ENCODE measurements at regions not wholly inside any gene's neighbourhood (a gene's known extent, or its start where the extent isn't known, plus 50 kb on each side); places are given as distances from the start of the nearest gene placed in this dataset.
"Not testable (repeated sequence)": the region's sequence is repeated elsewhere in the genome, so short reads cannot be mapped to it uniquely, and the experiment has no call there.

DNA sequence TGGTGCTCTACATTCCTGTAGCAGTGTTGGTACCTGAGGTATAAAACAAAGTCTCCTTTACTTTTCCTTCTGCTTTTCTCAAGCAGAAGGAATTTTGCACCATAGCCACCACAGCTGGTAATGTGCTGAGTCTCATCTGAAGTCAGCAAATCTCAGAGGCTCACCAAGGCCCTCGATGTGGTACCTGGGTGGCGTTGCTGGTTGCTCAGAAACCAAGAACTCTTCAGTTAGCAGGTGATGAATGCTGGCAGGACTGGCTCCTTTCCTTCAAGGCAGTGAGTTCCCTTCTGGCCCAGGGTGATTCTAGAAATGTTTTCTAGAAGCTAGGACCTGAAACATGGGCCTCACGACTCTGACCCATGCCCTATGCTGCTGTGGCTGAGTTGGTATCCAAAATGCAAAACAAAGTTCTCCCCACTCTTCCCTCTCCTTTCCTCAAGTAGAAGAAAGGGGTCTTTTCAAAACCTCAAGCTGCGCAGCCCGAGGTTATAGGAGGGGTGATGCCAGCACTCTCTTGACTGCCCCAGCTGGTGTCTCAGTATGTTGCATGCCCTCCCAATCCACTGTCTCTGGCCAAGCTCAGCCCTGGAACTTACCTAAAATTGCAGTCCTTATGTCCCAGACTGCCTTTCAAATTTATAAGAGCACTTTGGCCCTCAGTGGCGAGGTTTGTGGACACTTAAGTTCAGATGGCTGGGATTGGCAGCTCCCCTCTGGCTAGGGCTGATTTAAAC is 592.3 kb downstream of the FRK start:
- no peak overlapping the region for H3K4me3 Mint-ChIP-seq
- H3K27ac Mint-ChIP-seq, result no peak overlapping the region
- no peaks in the 10 kb centered on the region for H3K27me3 Mint-ChIP-seq
- H3K9me3 Mint-ChIP-seq, result peaks cover 0 to 26% (median 7%) of the 10 kb centered on the region in 9 donors
- POLR2A ChIA-PET, result no interaction called here
- no peak for DNase-seq
- H3K4me1 Mint-ChIP-seq, result no peaks in the 10 kb centered on the region
- no peaks in the 10 kb centered on the region for H3K36me3 Mint-ChIP-seq
- ATAC-seq, result no peak

DNA sequence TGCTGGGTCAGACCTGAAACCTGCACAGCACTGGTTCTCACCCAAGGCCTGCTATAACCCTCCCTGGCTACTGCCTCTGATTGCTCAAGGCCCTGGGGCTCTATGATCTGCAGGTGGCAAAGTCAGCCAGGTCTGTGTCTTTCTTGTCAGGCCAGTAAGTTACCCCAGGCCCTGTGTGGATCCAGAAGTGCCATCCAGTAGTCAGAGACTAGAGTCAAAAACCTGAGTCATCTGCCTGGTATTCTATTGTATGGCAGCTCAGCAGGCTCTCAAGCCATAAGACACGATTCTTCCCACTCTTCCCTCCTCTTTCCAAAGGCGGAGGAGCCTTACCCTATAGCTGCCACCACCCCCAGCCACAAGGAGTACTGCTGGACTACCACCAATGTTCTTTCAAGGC is 593.0 kb downstream of the FRK start:
- Mint-ChIP-seq H3K9me3 (peaks cover 0 to 33% (median 12%) of the 10 kb centered on the region in 9 donors), H3K4me3 (no peak overlapping the region), H3K27ac (no peak overlapping the region), H3K27me3 (no peaks in the 10 kb centered on the region), H3K4me1 (no peaks in the 10 kb centered on the region), H3K36me3 (no peaks in the 10 kb centered on the region)
- ATAC-seq, result no peak
- no peak for DNase-seq
- POLR2A ChIA-PET, result no interaction called here

DNA sequence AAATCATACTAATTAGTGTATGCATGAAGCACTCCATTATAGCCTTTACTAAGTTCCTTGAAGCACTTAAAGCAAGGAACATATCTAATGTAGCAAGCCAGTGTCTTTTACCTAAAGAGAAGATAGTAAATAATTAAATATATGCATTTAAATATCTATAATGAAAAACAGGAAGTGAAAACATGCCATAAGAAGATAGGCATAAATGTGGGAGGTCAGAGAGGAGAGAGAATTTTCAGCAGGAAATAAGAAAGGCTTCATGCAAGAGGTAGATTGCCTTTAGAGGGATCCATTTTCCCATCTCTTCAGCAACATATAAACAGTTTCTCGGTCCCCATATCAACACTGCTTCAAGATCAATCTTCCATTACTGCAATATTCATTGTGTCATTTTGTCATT is 599.8 kb downstream of the FRK start:
- Mint-ChIP-seq H3K4me1 (no peaks in the 10 kb centered on the region), H3K36me3 (no peaks in the 10 kb centered on the region), H3K27ac (no peak overlapping the region), H3K4me3 (no peak overlapping the region), H3K27me3 (no peaks in the 10 kb centered on the region), H3K9me3 (peaks cover 5 to 24% (median 10%) of the 10 kb centered on the region in 9 donors)
- POLR2A ChIA-PET, result no interaction called here
- no peak for DNase-seq
- ATAC-seq, result no peak

DNA sequence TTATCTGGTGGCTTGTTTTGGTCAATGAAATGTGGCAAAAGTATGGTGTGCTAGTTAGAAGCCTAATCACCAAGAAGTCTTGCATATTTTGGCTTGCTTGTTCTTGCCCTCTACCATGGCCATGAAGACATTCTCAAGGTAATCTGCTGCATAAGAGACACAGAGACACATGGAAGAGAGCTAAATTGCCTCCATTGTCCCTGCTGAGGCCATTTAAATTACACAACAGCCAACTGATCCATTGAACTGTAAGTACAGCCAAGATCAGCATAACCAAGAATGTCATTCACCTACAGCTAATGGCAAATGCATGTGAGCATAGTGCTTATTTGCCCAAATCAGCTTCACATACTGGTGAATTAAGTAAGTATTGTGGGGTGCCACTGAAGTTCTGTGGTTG is 603.8 kb downstream of the FRK start:
- Mint-ChIP-seq H3K27ac (no peak overlapping the region), H3K36me3 (no peaks in the 10 kb centered on the region), H3K9me3 (peaks cover 0 to 7% (median 4%) of the 10 kb centered on the region in 9 donors), H3K27me3 (no peaks in the 10 kb centered on the region), H3K4me1 (no peaks in the 10 kb centered on the region), H3K4me3 (no peak overlapping the region)
- DNase-seq (no peak), ATAC-seq (no peak)
- POLR2A ChIA-PET, result no interaction called here

GRCh38 chr6:115443825-115444478 is 616.7 kb downstream of the FRK start:
- POLR2A ChIA-PET, result no interaction called here
- no peak overlapping the region for H3K4me3 Mint-ChIP-seq
- no peaks in the 10 kb centered on the region for H3K4me1 Mint-ChIP-seq
- DNase-seq (no peak), ATAC-seq (no peak)
- no peak overlapping the region for H3K27ac Mint-ChIP-seq
- H3K27me3 Mint-ChIP-seq, result no peaks in the 10 kb centered on the region
- H3K9me3 Mint-ChIP-seq, result peaks cover 0 to 9% (median 2%) of the 10 kb centered on the region in 9 donors
- no peaks in the 10 kb centered on the region for H3K36me3 Mint-ChIP-seq

DNA sequence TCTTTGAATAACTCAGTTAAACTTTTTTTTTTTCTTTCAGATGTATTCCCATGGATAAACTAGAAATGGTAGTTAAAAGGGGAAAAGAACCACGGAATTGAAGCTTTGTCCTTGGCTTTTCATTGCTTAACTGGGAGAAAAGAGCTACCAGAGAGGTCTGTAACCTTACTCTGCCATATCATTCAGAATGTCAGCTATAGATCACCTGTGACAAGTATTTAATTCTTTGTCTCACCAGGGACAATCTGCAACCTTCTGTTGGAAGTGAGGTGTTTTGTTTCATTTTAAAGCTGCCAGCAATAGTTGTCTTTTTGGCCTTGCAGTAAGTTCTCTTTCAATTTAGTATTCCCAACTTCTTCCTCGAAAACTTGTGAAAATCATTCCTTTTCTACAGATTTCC is 618.4 kb downstream of the FRK start:
- Mint-ChIP-seq H3K36me3 (no peaks in the 10 kb centered on the region), H3K4me3 (no peak overlapping the region), H3K4me1 (no peaks in the 10 kb centered on the region), H3K9me3 (peaks cover 0 to 19% (median 9%) of the 10 kb centered on the region in 9 donors), H3K27ac (no peak overlapping the region), H3K27me3 (no peaks in the 10 kb centered on the region)
- POLR2A ChIA-PET, result no interaction called here
- ATAC-seq (no peak), DNase-seq (no peak)

DNA sequence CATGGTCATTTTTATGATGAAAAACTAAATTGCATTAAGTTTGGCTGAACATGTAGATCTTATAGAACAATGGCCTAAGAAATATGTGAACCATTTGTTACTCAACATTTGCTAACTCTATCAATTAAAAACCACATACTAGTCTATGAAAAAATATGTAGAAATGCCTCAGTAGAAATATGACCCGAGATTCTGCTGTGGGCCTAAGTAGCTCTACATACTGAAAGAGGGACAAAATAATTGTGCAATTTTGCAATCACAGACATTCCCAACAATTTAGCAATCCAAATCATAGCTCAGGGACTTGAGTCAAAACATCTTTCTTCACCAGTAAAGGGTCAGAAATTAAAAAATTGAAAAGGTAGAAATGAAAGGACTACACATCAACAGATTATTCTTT is 619.0 kb downstream of the FRK start:
- no peak for DNase-seq
- Mint-ChIP-seq H3K9me3 (peaks cover 0 to 19% (median 9%) of the 10 kb centered on the region in 9 donors), H3K27ac (no peak overlapping the region), H3K27me3 (no peaks in the 10 kb centered on the region), H3K36me3 (no peaks in the 10 kb centered on the region), H3K4me1 (no peaks in the 10 kb centered on the region), H3K4me3 (no peak overlapping the region)
- ATAC-seq, result no peak
- POLR2A ChIA-PET, result no interaction called here

GRCh38 chr6:115415378-115415777 is 645.3 kb downstream of the FRK start:
- Mint-ChIP-seq H3K27ac (no peak overlapping the region), H3K9me3 (peaks cover 0 to 21% (median 4%) of the 10 kb centered on the region in 9 donors), H3K36me3 (no peaks in the 10 kb centered on the region), H3K4me3 (no peak overlapping the region), H3K4me1 (no peaks in the 10 kb centered on the region), H3K27me3 (no peaks in the 10 kb centered on the region)
- no peak for ATAC-seq
- no peak for DNase-seq
- POLR2A ChIA-PET, result no interaction called here

- DNase-seq, H3K4me1 Mint-ChIP-seq, H3K27ac Mint-ChIP-seq, H3K4me3 Mint-ChIP-seq, POLR2A ChIA-PET, ATAC-seq, H3K27me3 Mint-ChIP-seq, H3K36me3 Mint-ChIP-seq: not testable (repeated sequence)
- peaks cover 0 to 21% (median 4%) of the 10 kb centered on the region in 9 donors for H3K9me3 Mint-ChIP-seq
Observed at GRCh38 chr6:115414916-115415315, 645.8 kb downstream of the FRK start.

DNA sequence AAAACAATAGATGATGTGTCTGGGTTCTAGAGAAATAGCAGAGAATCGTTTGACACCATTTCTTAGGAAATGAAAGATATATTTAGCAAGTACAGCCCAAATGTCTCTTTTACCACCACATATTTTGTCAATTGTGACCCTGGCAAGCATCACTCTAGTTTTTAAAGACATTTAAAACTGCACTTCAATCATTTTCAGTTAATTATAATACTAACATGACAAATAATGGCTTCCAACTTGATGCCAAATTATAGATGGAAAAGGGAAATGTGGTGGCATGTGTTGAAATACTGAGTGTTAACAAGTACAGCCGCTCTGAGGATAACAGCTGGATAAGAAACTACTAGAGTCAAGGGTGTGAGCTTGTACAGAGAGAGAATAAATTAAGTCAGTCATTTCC is 648.9 kb downstream of the FRK start:
- no peak overlapping the region for H3K4me3 Mint-ChIP-seq
- no peak for ATAC-seq
- no peaks in the 10 kb centered on the region for H3K27me3 Mint-ChIP-seq
- H3K36me3 Mint-ChIP-seq, result no peaks in the 10 kb centered on the region
- DNase-seq, result no peak
- no peak overlapping the region for H3K27ac Mint-ChIP-seq
- H3K9me3 Mint-ChIP-seq, result peaks cover 0 to 20% (median 4%) of the 10 kb centered on the region in 9 donors
- no peaks in the 10 kb centered on the region for H3K4me1 Mint-ChIP-seq
- POLR2A ChIA-PET, result no interaction called here

DNA sequence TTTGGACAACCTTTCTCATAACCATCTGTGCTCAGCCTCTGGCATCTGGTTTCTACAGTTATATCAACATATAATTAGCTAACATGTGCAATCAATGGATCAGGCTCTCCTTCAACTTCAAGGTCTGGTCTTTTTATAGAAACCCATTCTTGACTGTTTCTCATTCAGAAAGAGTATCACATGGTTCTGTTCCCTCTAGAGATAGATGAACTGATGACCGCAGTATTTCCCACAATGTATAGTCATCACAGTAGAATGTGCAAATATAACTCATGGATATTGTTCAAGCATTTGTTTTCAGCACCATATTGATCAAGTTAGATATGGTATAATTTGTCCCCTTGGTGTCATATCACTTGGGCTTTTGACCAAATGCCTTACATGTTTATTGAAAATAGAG is 656.2 kb downstream of the FRK start:
- Mint-ChIP-seq H3K27me3 (no peaks in the 10 kb centered on the region), H3K9me3 (peaks cover 3 to 35% (median 21%) of the 10 kb centered on the region in 9 donors), H3K36me3 (no peaks in the 10 kb centered on the region), H3K27ac (no peak overlapping the region), H3K4me3 (no peak overlapping the region), H3K4me1 (no peaks in the 10 kb centered on the region)
- DNase-seq, result no peak
- ATAC-seq, result no peak
- POLR2A ChIA-PET, result no interaction called here

GRCh38 chr6:115398607-115399006 is 662.1 kb downstream of the FRK start:
- no peak for DNase-seq
- ATAC-seq, result no peak
- POLR2A ChIA-PET, result no interaction called here
- H3K36me3 Mint-ChIP-seq, result peaks cover 0 to 4% (median 0%) of the 10 kb centered on the region in 3 donors
- H3K9me3 Mint-ChIP-seq, result peaks cover 3 to 42% (median 25%) of the 10 kb centered on the region in 9 donors
- H3K27ac Mint-ChIP-seq, result no peak overlapping the region
- no peak overlapping the region for H3K4me3 Mint-ChIP-seq
- no peaks in the 10 kb centered on the region for H3K4me1 Mint-ChIP-seq
- no peaks in the 10 kb centered on the region for H3K27me3 Mint-ChIP-seq

DNA sequence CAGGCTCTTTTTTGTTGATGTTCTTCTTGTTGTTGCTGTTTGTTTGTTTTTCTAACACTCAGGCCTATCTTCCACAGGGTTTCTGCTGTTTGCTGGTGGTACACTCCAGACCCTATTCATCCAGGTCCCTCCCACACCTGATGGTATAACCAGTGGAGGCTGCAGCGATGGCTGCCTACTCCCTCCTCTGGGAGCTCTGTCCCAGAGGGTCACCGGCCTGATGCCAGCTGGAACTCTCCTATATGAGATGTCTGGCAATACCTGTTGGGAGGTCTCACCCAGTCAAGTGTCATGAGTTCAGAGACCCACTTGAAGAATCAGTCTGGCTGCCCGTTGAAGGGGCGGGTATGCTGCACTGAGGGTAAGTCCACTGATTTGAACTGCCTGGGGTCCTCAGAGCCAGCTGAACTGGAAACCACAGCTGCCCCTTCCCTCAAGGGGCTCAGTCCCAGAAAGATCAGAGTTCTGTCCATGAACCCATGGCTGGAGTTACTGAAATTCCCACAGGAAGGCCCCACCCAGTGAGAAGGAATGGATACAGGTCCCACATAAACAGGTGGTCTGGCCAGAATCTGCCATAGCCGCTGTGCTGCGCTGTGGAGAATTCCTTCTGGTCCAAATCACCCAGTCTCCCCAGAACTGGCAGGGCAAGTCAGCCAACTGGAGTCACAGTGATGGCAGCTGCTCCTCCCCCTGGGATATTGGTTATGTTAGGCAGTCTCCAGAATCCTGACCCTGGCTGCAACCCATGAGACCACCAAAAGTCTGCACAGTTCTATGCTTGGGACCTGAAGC is 664.4 kb downstream of the FRK start:
- DNase-seq (no peak), ATAC-seq (no peak)
- H3K27ac Mint-ChIP-seq, result no peak overlapping the region
- H3K9me3 Mint-ChIP-seq, result peaks cover 3 to 51% (median 19%) of the 10 kb centered on the region in 9 donors
- H3K4me3 Mint-ChIP-seq, result no peak overlapping the region
- H3K27me3 Mint-ChIP-seq, result no peaks in the 10 kb centered on the region
- POLR2A ChIA-PET, result no interaction called here
- no peaks in the 10 kb centered on the region for H3K4me1 Mint-ChIP-seq
- H3K36me3 Mint-ChIP-seq, result peaks cover 0 to 4% (median 0%) of the 10 kb centered on the region in 3 donors
